ENCODE measurements at regions not wholly inside any gene's neighbourhood (a gene's known extent, or its start where the extent isn't known, plus 50 kb on each side); places are given as distances from the start of the nearest gene placed in this dataset.
"Not testable (repeated sequence)": the region's sequence is repeated elsewhere in the genome, so short reads cannot be mapped to it uniquely, and the experiment has no call there.

DNA sequence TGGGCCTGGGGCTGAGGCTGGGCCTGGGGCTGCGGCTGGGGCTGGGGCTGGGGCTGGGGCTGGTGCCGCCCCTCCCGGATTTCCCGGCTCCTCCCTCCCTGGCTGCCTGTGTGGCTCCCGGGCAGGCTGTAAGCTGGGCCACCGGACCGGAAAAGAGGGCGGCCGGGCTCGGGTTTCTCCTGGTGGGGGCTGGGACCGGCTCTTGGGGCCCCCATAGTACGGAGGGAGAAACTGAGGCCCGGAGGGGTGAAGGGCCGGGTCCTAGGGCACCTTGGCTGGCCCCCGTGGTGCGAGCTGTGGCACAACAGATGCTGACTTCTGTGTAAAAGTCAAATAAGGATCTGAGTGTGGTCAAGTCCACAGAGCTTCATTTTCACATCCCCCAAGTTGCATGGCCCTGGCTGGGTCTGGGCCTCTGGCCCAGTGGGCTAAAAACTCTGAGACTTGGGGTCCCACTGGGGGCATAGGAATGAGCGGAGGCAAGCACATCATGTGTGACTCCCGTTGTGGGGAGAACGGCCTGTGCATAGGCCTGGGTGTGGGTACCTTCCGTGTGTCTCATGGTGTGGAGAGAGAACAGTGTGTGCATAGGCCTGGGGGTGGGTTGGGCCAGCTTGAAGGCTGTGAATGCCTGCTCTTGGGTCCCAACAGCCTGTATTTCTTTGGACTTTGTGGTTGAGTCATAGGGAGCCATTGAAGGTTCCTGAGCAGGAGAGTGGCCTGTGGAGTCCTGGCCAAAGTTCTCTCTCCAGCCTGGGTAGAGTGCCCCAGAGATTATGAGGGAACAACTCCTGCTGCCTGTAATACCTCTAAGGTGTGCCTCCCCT, 123.9 kb upstream of the CIBAR2 start:
- Histone ChIP-seq H3K4me3 (ENCODE audit: low read depth, low read length) (peak overlapping the region; percentile 8), H3K36me3 (ENCODE audit: control insufficient read depth, insufficient read depth, low read length) (no peaks in the 10 kb centered on the region), H3K9me3 (ENCODE audit: control insufficient read depth, insufficient read depth, low read length) (no peaks in the 10 kb centered on the region), H3K4me1 (ENCODE audit: control insufficient read depth, insufficient read depth, low read length) (peaks cover 5% of the 10 kb centered on the region), H3K9ac (ENCODE audit: low read depth, low read length) (peak overlapping the region; percentile 2), H3K27me3 (ENCODE audit: control insufficient read depth, insufficient read depth, low read length) (no peaks in the 10 kb centered on the region)

GRCh38 chr16:85236818-85237150, 124.5 kb upstream of the CIBAR2 start:
- Histone ChIP-seq H3K36me3 (ENCODE audit: control insufficient read depth, insufficient read depth, low read length) (no peaks in the 10 kb centered on the region), H3K9me3 (ENCODE audit: control insufficient read depth, insufficient read depth, low read length) (no peaks in the 10 kb centered on the region), H3K27me3 (ENCODE audit: control insufficient read depth, insufficient read depth, low read length) (no peaks in the 10 kb centered on the region), H3K4me3 (ENCODE audit: low read depth, low read length) (no peak overlapping the region), H3K4me1 (ENCODE audit: control insufficient read depth, insufficient read depth, low read length) (peaks cover 5% of the 10 kb centered on the region), H3K9ac (ENCODE audit: low read depth, low read length) (no peak overlapping the region)

DNA sequence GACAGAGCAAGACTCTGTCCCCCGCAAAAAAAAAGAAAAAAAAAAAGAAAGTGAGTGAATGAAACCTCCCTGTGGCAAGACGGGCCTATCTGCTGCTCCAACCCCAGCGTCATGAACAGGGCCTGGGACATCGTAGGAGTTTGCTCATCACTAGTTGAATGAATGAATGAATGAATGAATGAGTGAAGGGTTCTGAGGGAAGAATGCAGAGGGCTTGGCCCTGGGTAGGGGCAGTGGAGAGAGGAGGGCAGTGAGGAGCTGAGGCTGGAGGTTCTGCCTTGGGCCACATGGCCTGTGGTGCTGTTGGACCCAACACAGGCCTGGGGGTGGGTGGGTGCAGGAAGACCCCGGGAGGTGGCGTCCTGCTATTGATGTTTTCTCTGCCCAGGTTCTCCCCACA, 125.5 kb upstream of the CIBAR2 start:
- H3K27me3 ChIP-seq (ENCODE audit: control insufficient read depth, insufficient read depth, low read length) = no peaks in the 10 kb centered on the region
- no peaks in the 10 kb centered on the region for H3K36me3 ChIP-seq (ENCODE audit: control insufficient read depth, insufficient read depth, low read length)
- no peak overlapping the region for H3K4me3 ChIP-seq (ENCODE audit: low read depth, low read length)
- no peak overlapping the region for H3K9ac ChIP-seq (ENCODE audit: low read depth, low read length)
- H3K4me1 ChIP-seq (ENCODE audit: control insufficient read depth, insufficient read depth, low read length) = peaks cover 5% of the 10 kb centered on the region
- no peaks in the 10 kb centered on the region for H3K9me3 ChIP-seq (ENCODE audit: control insufficient read depth, insufficient read depth, low read length)

GRCh38 chr16:85238233-85238647, 126.0 kb upstream of the CIBAR2 start:
- Histone ChIP-seq H3K9me3 (ENCODE audit: control insufficient read depth, insufficient read depth, low read length) (no peaks in the 10 kb centered on the region), H3K4me1 (ENCODE audit: control insufficient read depth, insufficient read depth, low read length) (peaks cover 5% of the 10 kb centered on the region), H3K36me3 (ENCODE audit: control insufficient read depth, insufficient read depth, low read length) (no peaks in the 10 kb centered on the region), H3K27me3 (ENCODE audit: control insufficient read depth, insufficient read depth, low read length) (no peaks in the 10 kb centered on the region), H3K9ac (ENCODE audit: low read depth, low read length) (no peak overlapping the region), H3K4me3 (ENCODE audit: low read depth, low read length) (no peak overlapping the region)

DNA sequence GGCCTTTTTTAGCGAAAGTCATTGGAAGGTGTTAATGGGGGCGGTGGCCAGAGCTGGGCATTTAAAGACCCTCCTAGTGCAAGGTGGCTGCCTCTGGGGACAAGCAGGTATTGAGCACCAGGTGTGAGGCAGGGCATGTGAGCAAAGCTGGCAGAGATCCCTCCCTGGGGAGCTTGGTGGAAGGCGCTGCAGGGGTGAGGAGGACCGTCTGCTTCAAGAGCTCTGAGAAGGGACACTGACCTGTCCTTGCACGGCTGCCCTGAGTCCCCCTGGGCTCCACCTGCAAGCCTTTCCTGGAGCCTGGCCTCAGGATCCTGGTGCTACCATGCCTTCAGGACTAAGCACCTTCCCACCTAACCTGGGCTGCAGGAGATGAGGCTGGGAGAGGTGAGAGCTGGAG, 127.0 kb upstream of the CIBAR2 start:
- Histone ChIP-seq H3K4me1 (ENCODE audit: control insufficient read depth, insufficient read depth, low read length) (peaks cover 5% of the 10 kb centered on the region), H3K36me3 (ENCODE audit: control insufficient read depth, insufficient read depth, low read length) (no peaks in the 10 kb centered on the region), H3K4me3 (ENCODE audit: low read depth, low read length) (no peak overlapping the region), H3K9ac (ENCODE audit: low read depth, low read length) (no peak overlapping the region), H3K9me3 (ENCODE audit: control insufficient read depth, insufficient read depth, low read length) (no peaks in the 10 kb centered on the region), H3K27me3 (ENCODE audit: control insufficient read depth, insufficient read depth, low read length) (no peaks in the 10 kb centered on the region)

DNA sequence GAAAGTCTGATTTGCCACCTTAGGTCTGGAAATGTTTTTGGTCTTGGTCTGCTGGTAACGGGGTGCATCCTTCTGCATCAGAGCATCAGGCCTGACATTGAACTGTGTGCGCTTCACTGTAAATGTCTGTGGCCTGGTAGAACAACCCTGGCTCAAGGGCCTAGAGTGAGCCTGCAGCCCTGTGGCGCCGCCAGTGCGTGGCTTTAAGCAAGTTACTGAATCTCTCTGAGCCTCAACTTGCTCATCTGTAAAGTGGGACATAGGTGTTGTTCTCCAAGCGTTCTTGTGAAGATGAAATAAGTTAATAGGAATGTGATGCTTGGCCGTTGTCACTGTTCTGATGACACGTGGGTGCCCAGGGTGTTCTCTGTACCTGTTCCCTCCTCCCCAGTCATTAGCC, 127.6 kb upstream of the CIBAR2 start:
- no peaks in the 10 kb centered on the region for H3K36me3 ChIP-seq (ENCODE audit: control insufficient read depth, insufficient read depth, low read length)
- H3K4me1 ChIP-seq (ENCODE audit: control insufficient read depth, insufficient read depth, low read length) = peaks cover 5% of the 10 kb centered on the region
- no peak overlapping the region for H3K9ac ChIP-seq (ENCODE audit: low read depth, low read length)
- H3K9me3 ChIP-seq (ENCODE audit: control insufficient read depth, insufficient read depth, low read length) = no peaks in the 10 kb centered on the region
- H3K4me3 ChIP-seq (ENCODE audit: low read depth, low read length) = no peak overlapping the region
- no peaks in the 10 kb centered on the region for H3K27me3 ChIP-seq (ENCODE audit: control insufficient read depth, insufficient read depth, low read length)

GRCh38 chr16:85240982-85241924, 129.0 kb upstream of the CIBAR2 start:
- H3K4me3 ChIP-seq (ENCODE audit: low read depth, low read length) = no peak overlapping the region
- H3K4me1 ChIP-seq (ENCODE audit: control insufficient read depth, insufficient read depth, low read length) = peaks cover 4% of the 10 kb centered on the region
- H3K27me3 ChIP-seq (ENCODE audit: control insufficient read depth, insufficient read depth, low read length) = no peaks in the 10 kb centered on the region
- H3K36me3 ChIP-seq (ENCODE audit: control insufficient read depth, insufficient read depth, low read length) = no peaks in the 10 kb centered on the region
- no peak overlapping the region for H3K9ac ChIP-seq (ENCODE audit: low read depth, low read length)
- no peaks in the 10 kb centered on the region for H3K9me3 ChIP-seq (ENCODE audit: control insufficient read depth, insufficient read depth, low read length)

GRCh38 chr16:85242140-85242539, 129.9 kb upstream of the CIBAR2 start:
- Histone ChIP-seq H3K4me3 (ENCODE audit: low read depth, low read length) (no peak overlapping the region), H3K9ac (ENCODE audit: low read depth, low read length) (no peak overlapping the region), H3K9me3 (ENCODE audit: control insufficient read depth, insufficient read depth, low read length) (no peaks in the 10 kb centered on the region), H3K4me1 (ENCODE audit: control insufficient read depth, insufficient read depth, low read length) (peaks cover 2% of the 10 kb centered on the region), H3K27me3 (ENCODE audit: control insufficient read depth, insufficient read depth, low read length) (no peaks in the 10 kb centered on the region), H3K36me3 (ENCODE audit: control insufficient read depth, insufficient read depth, low read length) (no peaks in the 10 kb centered on the region)

GRCh38 chr16:85243308-85243707, 131.0 kb upstream of the CIBAR2 start:
- peaks cover 2% of the 10 kb centered on the region for H3K4me1 ChIP-seq (ENCODE audit: control insufficient read depth, insufficient read depth, low read length)
- H3K4me3 ChIP-seq (ENCODE audit: low read depth, low read length) = no peak overlapping the region
- no peaks in the 10 kb centered on the region for H3K36me3 ChIP-seq (ENCODE audit: control insufficient read depth, insufficient read depth, low read length)
- no peak overlapping the region for H3K9ac ChIP-seq (ENCODE audit: low read depth, low read length)
- no peaks in the 10 kb centered on the region for H3K27me3 ChIP-seq (ENCODE audit: control insufficient read depth, insufficient read depth, low read length)
- H3K9me3 ChIP-seq (ENCODE audit: control insufficient read depth, insufficient read depth, low read length) = no peaks in the 10 kb centered on the region

- H3K4me1 ChIP-seq (ENCODE audit: control insufficient read depth, insufficient read depth, low read length); H3K27me3 ChIP-seq (ENCODE audit: control insufficient read depth, insufficient read depth, low read length); H3K4me3 ChIP-seq (ENCODE audit: low read depth, low read length); H3K36me3 ChIP-seq (ENCODE audit: control insufficient read depth, insufficient read depth, low read length); H3K9ac ChIP-seq (ENCODE audit: low read depth, low read length); H3K9me3 ChIP-seq (ENCODE audit: control insufficient read depth, insufficient read depth, low read length): not testable (repeated sequence)
Observed at GRCh38 chr16:85244452-85244851, 132.2 kb upstream of the CIBAR2 start.

DNA sequence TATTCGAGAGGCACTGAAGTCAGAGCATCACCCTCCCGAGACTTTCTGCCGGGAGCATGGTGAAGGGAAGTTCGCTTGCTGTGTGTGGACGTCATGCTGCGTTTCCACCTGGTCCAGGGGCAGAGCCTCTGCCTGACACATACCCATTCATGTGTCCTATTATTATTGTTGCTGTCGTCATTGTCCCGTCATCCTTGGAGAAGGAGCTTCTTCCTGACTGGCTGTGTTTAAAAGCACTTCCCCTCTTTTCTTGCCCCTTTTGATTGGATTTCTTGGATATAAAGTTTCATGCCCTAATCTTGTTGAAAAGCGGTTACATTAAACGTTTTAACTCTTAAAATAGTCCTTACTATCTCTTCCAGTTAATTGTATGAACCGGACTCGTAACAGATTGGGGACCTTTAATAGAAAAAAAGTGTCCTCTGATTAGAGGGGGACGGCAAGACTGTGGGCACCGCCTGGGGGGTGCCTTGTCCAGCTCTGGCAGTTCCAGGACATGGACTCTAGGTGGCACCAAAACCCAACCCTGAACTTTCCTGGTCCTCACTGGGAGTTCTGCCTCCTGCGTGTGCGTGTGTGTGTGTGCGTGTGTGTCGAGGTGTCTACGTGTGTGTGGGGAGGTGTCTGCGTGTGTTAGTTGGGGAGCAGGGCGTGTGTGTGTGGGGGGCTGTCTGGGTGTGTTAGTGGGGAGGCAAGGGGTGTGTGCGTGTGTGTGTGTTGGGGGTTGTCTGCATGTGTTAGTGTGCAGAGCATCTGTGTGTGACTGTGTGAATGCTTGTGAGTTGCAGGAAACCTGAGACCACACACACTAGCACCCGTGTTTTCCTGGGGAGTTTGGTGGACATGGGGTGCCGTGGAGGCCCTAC, 133.3 kb upstream of the CIBAR2 start:
- Histone ChIP-seq H3K9ac (ENCODE audit: low read depth, low read length) (no peak overlapping the region), H3K27me3 (ENCODE audit: control insufficient read depth, insufficient read depth, low read length) (no peaks in the 10 kb centered on the region), H3K36me3 (ENCODE audit: control insufficient read depth, insufficient read depth, low read length) (no peaks in the 10 kb centered on the region), H3K4me3 (ENCODE audit: low read depth, low read length) (no peak overlapping the region), H3K9me3 (ENCODE audit: control insufficient read depth, insufficient read depth, low read length) (no peaks in the 10 kb centered on the region), H3K4me1 (ENCODE audit: control insufficient read depth, insufficient read depth, low read length) (no peaks in the 10 kb centered on the region)

All from iPS-15b (cell line).